ENCODE measurements at regions not wholly inside any gene's neighbourhood (a gene's known extent, or its start where the extent isn't known, plus 50 kb on each side); places are given as distances from the start of the nearest gene placed in this dataset.
"Not testable (repeated sequence)": the region's sequence is repeated elsewhere in the genome, so short reads cannot be mapped to it uniquely, and the experiment has no call there.

GRCh38 chr13:69234171-69234570 is 873.5 kb upstream of the ATXN8OS start:
- no peak for DNase-seq

- DNase-seq = no peak
These were observed 881.2 kb upstream of the ATXN8OS start for GRCh38 chr13:69226427-69226826.

GRCh38 chr13:69221633-69222498 is 885.8 kb upstream of the ATXN8OS start:
- not testable (repeated sequence) for DNase-seq

GRCh38 chr13:69213396-69213795 is 894.2 kb upstream of the ATXN8OS start:
- no peak for DNase-seq

- DNase-seq = no peak
These were observed 903.0 kb upstream of the ATXN8OS start for GRCh38 chr13:69204620-69205019.

- no peak for DNase-seq
These were observed 904.6 kb upstream of the ATXN8OS start for GRCh38 chr13:69202996-69203395.

GRCh38 chr13:69199664-69200063 is 908.0 kb upstream of the ATXN8OS start:
- DNase-seq = no peak

- DNase-seq = no peak
These were observed 908.9 kb upstream of the ATXN8OS start for GRCh38 chr13:69198706-69199105.

- DNase-seq = no peak
These were observed 913.5 kb upstream of the ATXN8OS start for GRCh38 chr13:69194130-69194529.

GRCh38 chr13:69180034-69180433 is 927.6 kb upstream of the ATXN8OS start:
- DNase-seq = no peak

GRCh38 chr13:69178000-69178399 is 929.6 kb upstream of the ATXN8OS start:
- no peak for DNase-seq

GRCh38 chr13:69168436-69168835 is 939.2 kb upstream of the ATXN8OS start:
- no peak for DNase-seq

GRCh38 chr13:69155136-69155535 is 952.5 kb upstream of the ATXN8OS start:
- no peak for DNase-seq

GRCh38 chr13:69142101-69142500 is 965.5 kb upstream of the ATXN8OS start:
- DNase-seq = no peak

- DNase-seq = no peak
These were observed 982.6 kb upstream of the ATXN8OS start for GRCh38 chr13:69124996-69125395.

GRCh38 chr13:69109891-69110525 is 997.6 kb upstream of the ATXN8OS start:
- no peak for DNase-seq

GRCh38 chr13:69108486-69108885 is 999.1 kb upstream of the ATXN8OS start:
- DNase-seq = no peak

- DNase-seq = no peak
These were observed 1000.2 kb upstream of the ATXN8OS start for GRCh38 chr13:69107436-69107835.

- DNase-seq = no peak
These were observed 1005.8 kb upstream of the ATXN8OS start for GRCh38 chr13:69101841-69102240.

- no peak for DNase-seq
These were observed 1013.1 kb upstream of the ATXN8OS start for GRCh38 chr13:69094485-69094884.

GRCh38 chr13:69092615-69093322 is 1014.9 kb upstream of the ATXN8OS start:
- DNase-seq = no peak

GRCh38 chr13:69077267-69077666 is 1030.4 kb upstream of the ATXN8OS start:
- no peak for DNase-seq

GRCh38 chr13:69069554-69070133 is 1038.0 kb upstream of the ATXN8OS start:
- DNase-seq = no peak
